Neuronal stem cell (in vitro differentiated cells): ENCODE measurements at regions not wholly inside any gene's neighbourhood (a gene's known extent, or its start where the extent isn't known, plus 50 kb on each side); places are given as distances from the start of the nearest gene placed in this dataset.

Experiments used
- DNase-seq: peaks from one replicate; pipeline ENCODE4 v3.0.0-alpha.2; 2013; ENCODE audit warnings: low spot score
- H2AFZ ChIP-seq: one replicate; pipeline ENCODE4 v1.6.1; 2013; ENCODE audit warnings: mild to moderate bottlenecking, low read length, inconsistent platforms
- H2AK5ac ChIP-seq: 2 replicates; pipeline ENCODE4 v1.6.1; 2013; ENCODE audit warnings: low read depth, mild to moderate bottlenecking, inconsistent platforms, low read length, moderate library complexity, mixed read lengths
- H2BK120ac ChIP-seq: 2 replicates; pipeline ENCODE4 v1.6.1; 2013; ENCODE audit warnings: low read depth, mild to moderate bottlenecking, inconsistent platforms, low read length, moderate library complexity, mixed read lengths
- H2BK12ac ChIP-seq: one replicate; pipeline ENCODE4 v1.6.1; 2013; ENCODE audit warnings: low read length, inconsistent platforms
- H2BK15ac ChIP-seq: 2 replicates; pipeline ENCODE4 v1.6.1; 2013; ENCODE audit warnings: mild to moderate bottlenecking, low read length, inconsistent platforms, mixed read lengths
- H2BK5ac ChIP-seq: one replicate; pipeline ENCODE4 v1.6.1; 2013; ENCODE audit warnings: inconsistent platforms, mild to moderate bottlenecking, low read length, moderate library complexity
- H3K14ac ChIP-seq: one replicate; pipeline ENCODE4 v1.6.1; 2013; ENCODE audit warnings: low read length, inconsistent platforms
- H3K18ac ChIP-seq: 2 replicates; pipeline ENCODE4 v1.6.1; 2013; ENCODE audit warnings: low read length, inconsistent platforms
- H3K23ac ChIP-seq: 2 replicates; pipeline ENCODE4 v1.6.1; 2013; ENCODE audit warnings: low read depth, mild to moderate bottlenecking, mixed read lengths, low read length, inconsistent platforms; ENCODE audit not compliant: poor library complexity
- H3K27ac ChIP-seq: replicated peaks from 3 replicates; pipeline ENCODE4 v1.5.1; 2013; ENCODE audit warnings: low read length, inconsistent platforms
- H3K27me3 ChIP-seq, 3 experiments: 2 replicates each; pipeline ENCODE4 v1.6.1; 2013; ENCODE audit warnings: low read length in 3 of 3, mild to moderate bottlenecking in 2 of 3, inconsistent platforms in 1 of 3, low read depth in 1 of 3, mixed read lengths in 1 of 3, moderate library complexity in 1 of 3; ENCODE audit not compliant: control insufficient read depth in 3 of 3, insufficient read depth in 3 of 3
- H3K36me3 ChIP-seq, 2 donors: replicated peaks in 1 of 2; 2 replicates each; pipeline ENCODE4 v1.6.1; 2013; ENCODE audit warnings: low read length in 2 of 2; ENCODE audit not compliant: control insufficient read depth in 2 of 2, insufficient read depth in 2 of 2
- H3K4ac ChIP-seq: 2 replicates; pipeline ENCODE4 v1.6.1; 2013; ENCODE audit warnings: inconsistent platforms, mild to moderate bottlenecking, low read length, moderate library complexity
- H3K4me1 ChIP-seq, 2 donors: 1 replicate in 1 of 2; 2 replicates in 1 of 2; pipeline ENCODE4 v1.6.1; 2013; ENCODE audit warnings: low read length in 2 of 2, low read depth in 1 of 2; ENCODE audit not compliant: control insufficient read depth in 2 of 2, insufficient read depth in 1 of 2
- H3K4me2 ChIP-seq: one replicate; pipeline ENCODE4 v1.6.1; 2013; ENCODE audit warnings: mild to moderate bottlenecking, low read length, inconsistent platforms; ENCODE audit not compliant: insufficient read depth, poor library complexity, severe bottlenecking
- H3K4me3 ChIP-seq, 2 donors: 2 replicates each; pipeline ENCODE4 v1.5.1; 2013; ENCODE audit warnings: low read length in 2 of 2, mild to moderate bottlenecking in 2 of 2, inconsistent platforms in 1 of 2, moderate library complexity in 1 of 2
- H3K79me1 ChIP-seq: one replicate; pipeline ENCODE4 v1.6.1; 2013; ENCODE audit warnings: low read depth, mild to moderate bottlenecking, inconsistent platforms, low read length, moderate library complexity
- H3K9ac ChIP-seq: one replicate; pipeline ENCODE4 v1.6.1; 2013; ENCODE audit warnings: mild to moderate bottlenecking, low read depth, low read length, inconsistent platforms; ENCODE audit not compliant: poor library complexity
- H3K9me3 ChIP-seq, 2 donors: replicated peaks in 1 of 2; 2 replicates each; pipeline versions ENCODE3 to v1.6.1; 2013; ENCODE audit warnings: low read length in 2 of 2, mild to moderate bottlenecking in 2 of 2, inconsistent platforms in 1 of 2, low read depth in 1 of 2, mixed read lengths in 1 of 2, moderate library complexity in 1 of 2; ENCODE audit not compliant: control insufficient read depth in 2 of 2, insufficient read depth in 1 of 2
- H4K8ac ChIP-seq: one replicate; pipeline ENCODE4 v1.6.1; 2013; ENCODE audit warnings: low read depth, mild to moderate bottlenecking, inconsistent platforms, low read length, moderate library complexity
- H4K91ac ChIP-seq: one replicate; pipeline ENCODE4 v1.6.1; 2013; ENCODE audit warnings: low read length, low read depth, mild to moderate bottlenecking, inconsistent platforms; ENCODE audit not compliant: poor library complexity
- WGBS, 2 donors: extraction: QIAGEN DNeasy Blood & Tissue Kit; methylation state at CpG; one replicate each; pipeline ENCODE4 v1.1.7; 2013; ENCODE audit warnings: missing lambda C conversion rate in 2 of 2, mixed read lengths in 1 of 2; ENCODE audit not compliant: insufficient read length in 2 of 2, insufficient replicate concordance in 1 of 2; ENCODE audit errors: extremely low coverage in 2 of 2; 5-methylcytosine and 5-hydroxymethylcytosine counted together

DNA sequence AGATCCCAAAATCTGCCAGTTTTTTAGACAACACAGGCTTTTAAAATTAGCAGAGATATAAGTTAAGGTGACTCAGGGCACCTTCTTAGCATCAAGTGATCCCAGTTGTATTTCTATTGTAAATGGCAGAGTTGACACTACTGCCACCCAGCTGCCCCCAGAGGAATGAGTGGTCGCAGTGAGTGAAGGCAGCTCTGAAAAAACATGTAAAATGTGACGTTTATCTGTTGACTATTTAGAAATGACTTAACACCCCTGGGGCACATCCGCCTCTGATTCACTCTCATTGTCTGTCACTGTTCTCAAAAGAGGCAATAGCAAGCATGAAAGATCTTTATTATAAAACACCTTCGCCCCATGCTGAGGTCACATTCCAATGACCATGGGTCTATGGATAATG lies 592.4 kb downstream of the ACTRT1 start:
- DNase-seq, result no peak
- H2BK5ac ChIP-seq, result no peak overlapping the region
- no peak overlapping the region for H3K4ac ChIP-seq
- no peak overlapping the region for H2BK120ac ChIP-seq
- H2AFZ ChIP-seq, result no peak overlapping the region
- WGBS, 2 donors, result no CpG with 5 or more reads among the region's 4 CpGs
- H3K4me2 ChIP-seq, result no peak overlapping the region
- no peaks in the 10 kb centered on the region for H3K79me1 ChIP-seq
- H2BK15ac ChIP-seq, result no peak overlapping the region
- no peaks in the 10 kb centered on the region for H3K4me1 ChIP-seq
- H2BK12ac ChIP-seq, result no peak overlapping the region
- no peak overlapping the region for H3K9ac ChIP-seq
- H3K4me3 ChIP-seq, result no peak overlapping the region
- no peak overlapping the region for H4K8ac ChIP-seq
- no peak overlapping the region for H4K91ac ChIP-seq
- no peak overlapping the region for H3K27ac ChIP-seq
- H3K9me3 ChIP-seq, result no peaks in the 10 kb centered on the region
- H3K23ac ChIP-seq, result no peak overlapping the region
- no peak overlapping the region for H2AK5ac ChIP-seq
- no peaks in the 10 kb centered on the region for H3K36me3 ChIP-seq
- H3K14ac ChIP-seq, result no peak overlapping the region
- no peak overlapping the region for H3K18ac ChIP-seq
- no peaks in the 10 kb centered on the region for H3K27me3 ChIP-seq

DNA sequence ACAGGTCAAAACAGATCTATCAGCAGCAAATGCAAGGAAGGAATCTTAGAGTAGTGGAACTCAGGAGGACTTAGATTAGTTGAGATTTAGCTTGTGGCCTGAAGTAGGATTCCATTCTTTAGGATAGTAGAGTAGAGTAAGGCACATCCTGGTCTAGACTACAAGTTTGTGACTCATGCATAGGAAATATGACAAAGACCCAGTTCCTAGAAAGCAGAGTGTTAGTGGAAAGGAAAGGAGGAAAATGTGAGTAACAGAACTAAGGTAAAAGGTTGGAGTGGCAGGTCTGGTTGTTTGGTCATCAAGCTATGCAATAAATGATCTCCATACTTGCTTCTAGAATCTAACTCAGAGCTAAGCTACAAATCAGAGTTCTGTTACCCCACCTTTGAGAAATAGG lies 595.0 kb downstream of the ACTRT1 start:
- Histone ChIP-seq H3K4ac (no peak overlapping the region), H3K4me1 (no peaks in the 10 kb centered on the region), H4K8ac (no peak overlapping the region), H4K91ac (no peak overlapping the region), H2BK12ac (no peak overlapping the region), H2AK5ac (no peak overlapping the region), H3K9me3 (no peaks in the 10 kb centered on the region), H3K36me3 (no peaks in the 10 kb centered on the region), H3K23ac (no peak overlapping the region), H3K9ac (no peak overlapping the region), H3K27me3 (no peaks in the 10 kb centered on the region), H3K4me3 (no peak overlapping the region), H3K14ac (no peak overlapping the region), H2BK120ac (no peak overlapping the region), H3K4me2 (no peak overlapping the region), H2BK15ac (no peak overlapping the region), H3K18ac (no peak overlapping the region), H2BK5ac (no peak overlapping the region), H3K27ac (no peak overlapping the region), H3K79me1 (no peaks in the 10 kb centered on the region), H2AFZ (no peak overlapping the region)
- DNase-seq, result no peak

GRCh38 chrX:127439676-127440075 lies 612.5 kb downstream of the ACTRT1 start:
- no peak overlapping the region for H3K4ac ChIP-seq
- no peak overlapping the region for H3K23ac ChIP-seq
- no peaks in the 10 kb centered on the region for H3K36me3 ChIP-seq
- no peaks in the 10 kb centered on the region for H3K27me3 ChIP-seq
- H3K79me1 ChIP-seq, result no peaks in the 10 kb centered on the region
- no peak overlapping the region for H2BK5ac ChIP-seq
- no peak overlapping the region for H2BK12ac ChIP-seq
- H3K4me3 ChIP-seq, result no peak overlapping the region
- H3K27ac ChIP-seq, result no peak overlapping the region
- no peaks in the 10 kb centered on the region for H3K9me3 ChIP-seq
- H3K4me1 ChIP-seq, result no peaks in the 10 kb centered on the region
- H4K8ac ChIP-seq, result no peak overlapping the region
- H3K14ac ChIP-seq, result no peak overlapping the region
- H3K4me2 ChIP-seq, result no peak overlapping the region
- WGBS, 2 donors, result no CpG with 5 or more reads among the region's 2 CpGs
- DNase-seq, result no peak
- H2BK15ac ChIP-seq, result no peak overlapping the region
- no peak overlapping the region for H3K9ac ChIP-seq
- no peak overlapping the region for H2AFZ ChIP-seq
- H2AK5ac ChIP-seq, result no peak overlapping the region
- H4K91ac ChIP-seq, result no peak overlapping the region
- no peak overlapping the region for H2BK120ac ChIP-seq
- no peak overlapping the region for H3K18ac ChIP-seq

- H3K18ac ChIP-seq, result no peak overlapping the region
- no peaks in the 10 kb centered on the region for H3K9me3 ChIP-seq
- H3K4me2 ChIP-seq, result no peak overlapping the region
- WGBS, 2 donors, result no CpG with 5 or more reads among the region's 2 CpGs
- no peak overlapping the region for H2AK5ac ChIP-seq
- H3K27me3 ChIP-seq, result no peaks in the 10 kb centered on the region
- no peak overlapping the region for H2BK15ac ChIP-seq
- no peaks in the 10 kb centered on the region for H3K79me1 ChIP-seq
- no peak overlapping the region for H3K23ac ChIP-seq
- no peak overlapping the region for H4K91ac ChIP-seq
- H3K4ac ChIP-seq, result no peak overlapping the region
- H2BK5ac ChIP-seq, result no peak overlapping the region
- H3K27ac ChIP-seq, result no peak overlapping the region
- DNase-seq, result no peak
- no peak overlapping the region for H2AFZ ChIP-seq
- H3K4me1 ChIP-seq, result no peaks in the 10 kb centered on the region
- no peak overlapping the region for H3K14ac ChIP-seq
- no peaks in the 10 kb centered on the region for H3K36me3 ChIP-seq
- H3K4me3 ChIP-seq, result no peak overlapping the region
- H4K8ac ChIP-seq, result no peak overlapping the region
- no peak overlapping the region for H3K9ac ChIP-seq
- H2BK12ac ChIP-seq, result no peak overlapping the region
- no peak overlapping the region for H2BK120ac ChIP-seq
Observed at GRCh38 chrX:127405946-127406345, 586.4 kb downstream of the PRR32 start.
